B cell (primary cell): ENCODE measurements at regions not wholly inside any gene's neighbourhood (a gene's known extent, or its start where the extent isn't known, plus 50 kb on each side); places are given as distances from the start of the nearest gene placed in this dataset.

Source experiments
- ATAC-seq: fragments of 200-7000 bp; cut with Tn5 transposase; one replicate; pipeline ENCODE4 v1.10.0; 2021; ENCODE audit warnings: low read depth, mild to moderate bottlenecking, moderate number of reproducible peaks, moderate library complexity
- CTCF ChIA-PET: fragments of 350-600 bp; sonication (Branson Sonifier 250); formaldehyde crosslinking; loops from one replicate; lab custom pipeline; 2021; ENCODE audit warnings: antibody characterized with exemption, inconsistent platforms; lab: Charles Lee
- POLR2A ChIA-PET: fragments of 350-600 bp; sonication (Branson Sonifier 250); formaldehyde crosslinking; loops from one replicate; lab custom pipeline; 2021; ENCODE audit warnings: antibody characterized with exemption; lab: Charles Lee
- DNase-seq: peaks from one replicate; pipeline ENCODE4 v3.0.0; 2013
- H2AFZ ChIP-seq: 2 replicates; pipeline ENCODE4 v1.6.1; 2012; ENCODE audit warnings: mild to moderate bottlenecking, low read depth, low read length; ENCODE audit not compliant: insufficient read depth, poor library complexity, severe bottlenecking
- H3K27ac ChIP-seq, 2 donors: 1 replicate in 1 of 2; 2 replicates in 1 of 2; pipeline ENCODE4 v1.5.1; 2012 to 2013; ENCODE audit warnings: low read length in 2 of 2, mild to moderate bottlenecking in 2 of 2, moderate library complexity in 1 of 2
- H3K27me3 ChIP-seq, 4 experiments: fragments of 200-600 bp in 1 of 4; sonication (generic) in 1 of 4; replicated peaks in 1 of 4; 1 replicate in 2 of 4; 2 replicates in 2 of 4; pipeline versions ENCODE4 v1.6.1 to v1.7.0; 2013 to 2016; ENCODE audit warnings: low read length in 3 of 4, mild to moderate bottlenecking in 2 of 4, mixed read lengths in 1 of 4, moderate library complexity in 1 of 4; ENCODE audit not compliant: insufficient read depth in 4 of 4, control insufficient read depth in 3 of 4; ENCODE audit errors: control extremely low read depth in 1 of 4
- H3K36me3 ChIP-seq, 2 experiments: replicated peaks in 1 of 2; 1 replicate in 1 of 2; 2 replicates in 1 of 2; pipeline versions ENCODE4 v1.6.1 to v1.7.1; 2013; ENCODE audit warnings: low read length in 1 of 2; ENCODE audit not compliant: insufficient read depth in 2 of 2, control insufficient read depth in 1 of 2; ENCODE audit errors: control extremely low read depth in 1 of 2, extremely low read depth in 1 of 2
- H3K4me1 ChIP-seq, 2 donors: fragments of 200-600 bp in 1 of 2; sonication (generic) in 1 of 2; 1 replicate in 1 of 2; 2 replicates in 1 of 2; pipeline versions ENCODE4 v1.5.1 to v1.6.1; 2013 to 2017; ENCODE audit warnings: low read length in 2 of 2; ENCODE audit not compliant: control insufficient read depth in 2 of 2, insufficient read depth in 2 of 2
- H3K4me2 ChIP-seq: replicated peaks from 2 replicates; pipeline ENCODE3; 2012; ENCODE audit warnings: mild to moderate bottlenecking, low read depth, low read length; ENCODE audit not compliant: poor library complexity, severe bottlenecking
- H3K4me3 ChIP-seq, 5 experiments: fragments of 200-600 bp in 1 of 5; sonication (generic) in 1 of 5; 1 replicate in 3 of 5; 2 replicates in 2 of 5; pipeline versions ENCODE4 v1.5.1 to v1.7.0; 2011 to 2016; ENCODE audit warnings: low read length in 4 of 5, mild to moderate bottlenecking in 4 of 5, low read depth in 2 of 5, control low read depth in 1 of 5, moderate library complexity in 1 of 5; ENCODE audit not compliant: insufficient read depth in 1 of 5; ENCODE audit errors: control extremely low read depth in 1 of 5, extremely low read depth in 1 of 5
- H3K79me2 ChIP-seq: fragments of 200-600 bp; sonication (generic); one replicate; pipeline ENCODE4 v1.6.0; 2016; ENCODE audit warnings: low read length; ENCODE audit not compliant: control insufficient read depth, insufficient read depth
- H3K9ac ChIP-seq: fragments of 200-600 bp; sonication (generic); 2 replicates; pipeline ENCODE4 v1.6.1; 2017; ENCODE audit warnings: mild to moderate bottlenecking, low read length, moderate library complexity
- H3K9me3 ChIP-seq, 3 donors: one replicate each; pipeline versions ENCODE4 v1.6.1 to v1.7.1; 2013; ENCODE audit warnings: low read length in 2 of 3; ENCODE audit not compliant: control insufficient read depth in 2 of 3, insufficient read depth in 1 of 3; ENCODE audit errors: control extremely low read depth in 1 of 3
- H4K20me1 ChIP-seq: 2 replicates; pipeline ENCODE4 v1.6.0; 2012; ENCODE audit warnings: mild to moderate bottlenecking, low read length; ENCODE audit not compliant: insufficient read depth, control insufficient read depth, poor library complexity, severe bottlenecking
- H3K27ac Mint-ChIP-seq: one replicate; pipeline ENCODE4 v1.8.0; 2021; ENCODE audit warnings: mixed read lengths
- H3K27me3 Mint-ChIP-seq: one replicate; pipeline ENCODE4 v1.8.0; 2021; ENCODE audit warnings: mixed read lengths
- H3K4me1 Mint-ChIP-seq: one replicate; pipeline ENCODE4 v1.8.0; 2021; ENCODE audit warnings: mixed read lengths
- H3K4me3 Mint-ChIP-seq: one replicate; pipeline ENCODE4 v1.8.0; 2021; ENCODE audit warnings: mixed read lengths
- H3K9me3 Mint-ChIP-seq: one replicate; pipeline ENCODE4 v1.8.0; 2022; ENCODE audit warnings: mixed read lengths; ENCODE audit not compliant: insufficient read depth
- CTCF ChIP-seq: fragments of 200-600 bp; IDR thresholded peaks from one replicate; pipeline ENCODE4 v1.8.0; 2022; ENCODE audit warnings: antibody characterized with exemption, mild to moderate bottlenecking
- EZH2 ChIP-seq: IDR thresholded peaks from 2 replicates; pipeline ENCODE4 v1.6.1; 2012; ENCODE audit warnings: borderline replicate concordance, low read depth, mild to moderate bottlenecking, moderate library complexity, low read length; ENCODE audit not compliant: insufficient read depth, poor library complexity, severe bottlenecking
- WGBS: methylation state at CpG from one replicate; pipeline ENCODE4 v1.1.5; 2013; ENCODE audit warnings: missing lambda C conversion rate; ENCODE audit not compliant: insufficient coverage; 5-methylcytosine and 5-hydroxymethylcytosine counted together
- intact Hi-C: fragments of 100-400 bp; cut with micrococcal nuclease; formaldehyde crosslinking; loops from one replicate; pipeline ENCODE4 v1.10.0; 2022

GRCh38 chr2:221210686-221211085, 361.4 kb downstream of the EPHA4 start:
- POLR2A ChIA-PET, result no interaction called here
- Mint-ChIP-seq H3K27ac (no peak overlapping the region), H3K9me3 (no peaks in the 10 kb centered on the region), H3K27me3 (no peaks in the 10 kb centered on the region), H3K4me1 (no peaks in the 10 kb centered on the region), H3K4me3 (no peak overlapping the region)
- H3K79me2 ChIP-seq, result no peaks in the 10 kb centered on the region
- no peak for DNase-seq
- H3K27ac ChIP-seq, result no peak overlapping the region
- H2AFZ ChIP-seq, result no peak overlapping the region
- intact Hi-C loops, result loop anchor here (1.0 kb wide), 1 partner anchor 33 kb away; no protein-coding TSS in a partner anchor
- no peaks in the 10 kb centered on the region for H3K36me3 ChIP-seq
- H3K4me1 ChIP-seq, result no peaks in the 10 kb centered on the region
- no peaks in the 10 kb centered on the region for H3K9me3 ChIP-seq
- H4K20me1 ChIP-seq, result no peaks in the 10 kb centered on the region
- H3K4me3 ChIP-seq, result no peak overlapping the region
- 80% methylated on average over 2 of the region's 2 CpGs for WGBS
- H3K9ac ChIP-seq, result no peak overlapping the region
- no peak for ATAC-seq
- no peaks in the 10 kb centered on the region for H3K27me3 ChIP-seq
- H3K4me2 ChIP-seq, result no peak overlapping the region
- TF ChIP-seq EZH2, result no peak
- no peak for TF ChIP-seq CTCF
- CTCF ChIA-PET, result no interaction called here

- 100% methylated on average over 3 of the region's 3 CpGs for WGBS
- Histone ChIP-seq H3K4me3 (no peak overlapping the region), H3K4me2 (no peak overlapping the region), H4K20me1 (no peaks in the 10 kb centered on the region), H3K36me3 (no peaks in the 10 kb centered on the region), H3K27ac (no peak overlapping the region), H3K9me3 (no peaks in the 10 kb centered on the region), H3K27me3 (no peaks in the 10 kb centered on the region), H3K4me1 (no peaks in the 10 kb centered on the region), H3K9ac (no peak overlapping the region), H3K79me2 (no peaks in the 10 kb centered on the region), H2AFZ (no peak overlapping the region)
- H3K9me3 Mint-ChIP-seq, result no peaks in the 10 kb centered on the region
- ATAC-seq (no peak), DNase-seq (no peak)
- H3K4me3 Mint-ChIP-seq, result no peak overlapping the region
- intact Hi-C loops, result loop anchor here (1.0 kb wide), 1 partner anchor 32 kb away; no protein-coding TSS in a partner anchor
- ChIA-PET CTCF (interaction anchor here (0.5 kb wide), 1 partner anchor 169 kb away, joined by 4 read pairs; no protein-coding TSS in a partner anchor), POLR2A (no interaction called here)
- H3K4me1 Mint-ChIP-seq, result no peaks in the 10 kb centered on the region
- no peak overlapping the region for H3K27ac Mint-ChIP-seq
- no peak for TF ChIP-seq EZH2
- H3K27me3 Mint-ChIP-seq, result no peaks in the 10 kb centered on the region
Measured at GRCh38 chr2:221211653-221212052, 360.5 kb downstream of the EPHA4 start.
